KMS-11 (cell line): ENCODE measurements at regions not wholly inside any gene's neighbourhood (a gene's known extent, or its start where the extent isn't known, plus 50 kb on each side); places are given as distances from the start of the nearest gene placed in this dataset.

Experiments used
- H2AFZ ChIP-seq: fragments of 200-600 bp; sonication (generic); 2 replicates; pipeline ENCODE4 v1.6.1; 2016; ENCODE audit warnings: antibody characterized with exemption, mixed run types, low read depth
- H3K27ac ChIP-seq: fragments of 200-600 bp; sonication (generic); 2 replicates; pipeline ENCODE4 v1.6.1; 2016; ENCODE audit warnings: mild to moderate bottlenecking, mixed run types
- H3K27me3 ChIP-seq: fragments of 200-600 bp; sonication (generic); 2 replicates; pipeline ENCODE4 v1.6.1; 2017; ENCODE audit warnings: mild to moderate bottlenecking, low read depth, mixed run types, moderate library complexity; ENCODE audit not compliant: insufficient read depth
- H3K36me3 ChIP-seq: fragments of 200-600 bp; sonication (generic); 2 replicates; pipeline ENCODE4 v1.6.1; 2017; ENCODE audit warnings: mild to moderate bottlenecking, mixed run types; ENCODE audit not compliant: insufficient read depth
- H3K4me1 ChIP-seq: fragments of 200-600 bp; sonication (generic); 2 replicates; pipeline ENCODE4 v1.6.1; 2016; ENCODE audit warnings: mild to moderate bottlenecking, low read depth, mixed run types; ENCODE audit not compliant: poor library complexity, severe bottlenecking
- H3K4me2 ChIP-seq: fragments of 200-600 bp; sonication (generic); 2 replicates; pipeline ENCODE4 v1.7.0; 2016; ENCODE audit warnings: mild to moderate bottlenecking, mixed run types
- H3K4me3 ChIP-seq: fragments of 200-600 bp; sonication (generic); IDR thresholded peaks from 2 replicates; pipeline ENCODE4 v1.6.1; 2017; ENCODE audit warnings: low read depth, low read length, mixed read lengths; ENCODE audit not compliant: insufficient read depth
- H3K79me2 ChIP-seq: fragments of 200-600 bp; sonication (generic); 2 replicates; pipeline ENCODE4 v1.6.1; 2016; ENCODE audit warnings: low read depth, mixed run types; ENCODE audit not compliant: insufficient read depth
- H3K9ac ChIP-seq: fragments of 200-600 bp; sonication (generic); 2 replicates; pipeline ENCODE4 v1.6.1; 2016; ENCODE audit warnings: mild to moderate bottlenecking, mixed run types
- H4K20me1 ChIP-seq: fragments of 200-600 bp; sonication (generic); 2 replicates; pipeline ENCODE4 v1.6.1; 2016; ENCODE audit warnings: mild to moderate bottlenecking, mixed run types; ENCODE audit not compliant: insufficient read depth
- TF ChIP-seq, protein P1 (sequence below): fragments of 200-600 bp; sonication (generic); conservative IDR thresholded peaks from 2 replicates; pipeline ENCODE4 v1.6.1; 2017; ENCODE audit warnings: low read depth, mild to moderate bottlenecking, antibody characterized with exemption, low read length, moderate library complexity, mixed read lengths

DNA sequence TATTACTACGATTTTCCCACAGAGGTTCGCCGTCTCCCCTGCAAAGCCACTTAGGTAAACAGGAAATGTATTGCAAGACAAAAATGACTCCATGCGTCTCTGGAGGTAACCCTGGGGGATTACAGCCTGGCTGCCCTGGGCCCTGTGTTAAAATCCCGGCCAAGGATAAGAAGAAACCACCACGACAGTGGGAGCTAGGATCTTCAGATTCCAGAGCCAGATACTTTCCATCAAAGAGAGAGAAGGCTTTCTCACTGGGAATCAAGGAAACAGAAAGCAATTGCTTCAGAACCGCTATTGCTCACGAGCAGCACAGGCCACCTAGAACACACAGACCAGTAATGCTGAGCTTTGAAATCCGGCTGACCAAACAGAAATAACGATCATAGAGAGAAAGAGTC is 97.9 kb upstream of the ZNF516 start:
- Histone ChIP-seq H3K36me3 (no peaks in the 10 kb centered on the region), H3K4me1 (no peaks in the 10 kb centered on the region), H3K4me2 (no peak overlapping the region), H3K27ac (no peak overlapping the region), H3K27me3 (no peaks in the 10 kb centered on the region), H4K20me1 (no peaks in the 10 kb centered on the region), H2AFZ (no peak overlapping the region), H3K4me3 (no peak overlapping the region), H3K9ac (no peak overlapping the region), H3K79me2 (no peaks in the 10 kb centered on the region)
- TF ChIP-seq, protein P1, sequence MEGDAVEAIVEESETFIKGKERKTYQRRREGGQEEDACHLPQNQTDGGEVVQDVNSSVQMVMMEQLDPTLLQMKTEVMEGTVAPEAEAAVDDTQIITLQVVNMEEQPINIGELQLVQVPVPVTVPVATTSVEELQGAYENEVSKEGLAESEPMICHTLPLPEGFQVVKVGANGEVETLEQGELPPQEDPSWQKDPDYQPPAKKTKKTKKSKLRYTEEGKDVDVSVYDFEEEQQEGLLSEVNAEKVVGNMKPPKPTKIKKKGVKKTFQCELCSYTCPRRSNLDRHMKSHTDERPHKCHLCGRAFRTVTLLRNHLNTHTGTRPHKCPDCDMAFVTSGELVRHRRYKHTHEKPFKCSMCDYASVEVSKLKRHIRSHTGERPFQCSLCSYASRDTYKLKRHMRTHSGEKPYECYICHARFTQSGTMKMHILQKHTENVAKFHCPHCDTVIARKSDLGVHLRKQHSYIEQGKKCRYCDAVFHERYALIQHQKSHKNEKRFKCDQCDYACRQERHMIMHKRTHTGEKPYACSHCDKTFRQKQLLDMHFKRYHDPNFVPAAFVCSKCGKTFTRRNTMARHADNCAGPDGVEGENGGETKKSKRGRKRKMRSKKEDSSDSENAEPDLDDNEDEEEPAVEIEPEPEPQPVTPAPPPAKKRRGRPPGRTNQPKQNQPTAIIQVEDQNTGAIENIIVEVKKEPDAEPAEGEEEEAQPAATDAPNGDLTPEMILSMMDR, result no peak

DNA sequence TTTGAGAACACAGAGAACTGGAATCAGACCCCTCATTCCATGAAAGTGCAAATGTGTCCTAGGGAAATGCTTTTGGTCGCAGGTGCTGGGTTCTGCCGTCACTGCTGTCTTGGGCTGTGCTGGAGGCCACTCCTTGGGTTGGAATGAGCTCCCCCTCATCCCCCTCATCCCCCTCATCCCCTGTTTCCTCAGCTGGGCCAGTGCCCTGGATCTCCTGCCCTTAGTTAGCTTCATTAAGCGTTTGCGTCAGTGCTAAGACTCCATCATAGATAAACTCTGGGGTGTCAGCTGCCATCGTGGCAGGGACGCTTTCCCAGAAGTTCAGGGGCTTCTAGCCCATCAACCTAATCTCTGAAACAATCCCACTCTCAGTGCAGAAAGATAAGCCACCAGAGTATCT is 97.1 kb upstream of the ZNF516 start:
- Histone ChIP-seq H3K4me1 (no peaks in the 10 kb centered on the region), H3K79me2 (no peaks in the 10 kb centered on the region), H3K4me3 (no peak overlapping the region), H4K20me1 (no peaks in the 10 kb centered on the region), H3K27ac (no peak overlapping the region), H3K27me3 (no peaks in the 10 kb centered on the region), H3K4me2 (no peak overlapping the region), H3K36me3 (no peaks in the 10 kb centered on the region), H3K9ac (no peak overlapping the region), H2AFZ (no peak overlapping the region)
- TF ChIP-seq, protein P1, result no peak

DNA sequence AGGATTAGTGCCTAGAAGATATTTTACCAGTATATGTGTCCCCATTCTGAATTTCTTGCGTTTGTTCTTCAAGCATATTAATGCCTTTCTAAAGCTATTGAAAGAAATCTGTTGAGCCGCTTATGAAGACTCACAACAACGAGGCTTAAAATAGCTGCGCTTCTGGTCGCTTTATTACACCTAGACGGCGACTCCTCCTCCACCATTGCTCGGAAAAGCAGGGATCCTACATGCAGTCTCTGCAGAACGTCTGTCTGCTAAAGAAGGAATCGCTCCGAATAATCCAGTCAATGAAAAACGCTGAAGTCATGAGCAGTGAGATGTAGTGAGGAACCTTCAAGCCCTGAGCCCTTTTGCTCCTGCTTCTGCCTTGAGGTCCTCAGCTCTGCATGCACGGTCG is 94.8 kb upstream of the ZNF516 start:
- no peaks in the 10 kb centered on the region for H3K27me3 ChIP-seq
- TF ChIP-seq, protein P1, result no peak
- H3K27ac ChIP-seq, result no peak overlapping the region
- H3K4me3 ChIP-seq, result no peak overlapping the region
- no peak overlapping the region for H2AFZ ChIP-seq
- H3K4me2 ChIP-seq, result no peak overlapping the region
- no peaks in the 10 kb centered on the region for H4K20me1 ChIP-seq
- H3K9ac ChIP-seq, result no peak overlapping the region
- no peaks in the 10 kb centered on the region for H3K79me2 ChIP-seq
- no peaks in the 10 kb centered on the region for H3K36me3 ChIP-seq
- H3K4me1 ChIP-seq, result no peaks in the 10 kb centered on the region

DNA sequence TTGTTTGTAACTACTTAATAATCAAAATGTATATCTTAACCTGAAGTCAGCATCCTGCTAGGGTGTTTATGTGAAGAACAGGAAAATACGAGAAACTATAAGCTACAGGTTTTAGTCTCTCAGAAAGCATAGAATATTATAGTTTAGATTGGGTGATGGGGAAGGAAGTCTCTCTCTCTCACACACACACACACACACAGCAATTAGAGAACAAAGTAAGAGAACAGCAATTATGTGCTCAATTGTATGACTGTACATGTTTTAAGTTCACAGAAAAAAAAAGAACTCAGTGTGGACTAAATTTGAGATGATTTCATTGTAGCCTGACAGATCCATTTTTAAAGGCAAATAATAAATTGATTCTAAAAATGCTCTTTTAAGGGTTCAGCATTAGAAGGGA is 94.3 kb upstream of the ZNF516 start:
- Histone ChIP-seq H3K9ac (no peak overlapping the region), H3K36me3 (no peaks in the 10 kb centered on the region), H3K79me2 (no peaks in the 10 kb centered on the region), H3K4me3 (no peak overlapping the region), H4K20me1 (no peaks in the 10 kb centered on the region), H2AFZ (no peak overlapping the region), H3K27ac (no peak overlapping the region), H3K4me2 (no peak overlapping the region), H3K4me1 (no peaks in the 10 kb centered on the region), H3K27me3 (no peaks in the 10 kb centered on the region)
- TF ChIP-seq, protein P1, result no peak
